Pancreas (tissue), 10 donors: ENCODE measurements at regions not wholly inside any gene's neighbourhood (a gene's known extent, or its start where the extent isn't known, plus 50 kb on each side); places are given as distances from the start of the nearest gene placed in this dataset.

ENCODE experiments used
- ATAC-seq, 4 donors: fragments of 200-7000 bp; cut with Tn5 transposase; one replicate each; pipeline versions ENCODE4 v1.8.0 to v1.9.1; 2020; ENCODE audit warnings: mild to moderate bottlenecking in 4 of 4, moderate library complexity in 4 of 4
- DNase-seq, 6 donors: peaks; one replicate each; pipeline ENCODE4 v3.0.0-alpha.2; 2020
- FAIRE-seq: peaks from 2 replicates; lab custom pipeline; 2012; peaks lifted over from hg19 to GRCh38; lab: Jason Lieb, UNC
- H3K27ac ChIP-seq, 4 donors: fragments of 200-600 bp; sonication (generic); 1 replicate in 3 of 4; 2 replicates in 1 of 4; pipeline versions ENCODE4 v1.5.0 to v1.8.0; 2020
- H3K27me3 ChIP-seq, 4 donors: fragments of 200-600 bp; one replicate each; pipeline ENCODE4 v1.8.0; 2021
- H3K36me3 ChIP-seq, 3 donors: fragments of 200-600 bp; sonication (generic) in 1 of 3; one replicate each; pipeline versions ENCODE4 v1.5.0 to v1.8.0; 2020 to 2021
- H3K4me1 ChIP-seq, 3 donors: fragments of 200-600 bp; one replicate each; pipeline ENCODE4 v1.8.0; 2021
- H3K4me3 ChIP-seq, 4 donors: fragments of 200-600 bp; sonication (generic) in 2 of 4; one replicate each; pipeline versions ENCODE4 v1.5.0 to v1.8.0; 2020 to 2021
- H3K9me3 ChIP-seq, 4 donors: fragments of 200-600 bp; one replicate each; pipeline ENCODE4 v1.8.0; 2021
- CTCF ChIP-seq, 4 donors: fragments of 200-600 bp; sonication (generic) in 3 of 4; IDR thresholded peaks; one replicate each; pipeline versions ENCODE4 v1.5.0 to v1.8.0; 2021; ENCODE audit warnings: antibody characterized with exemption in 4 of 4
- WGBS, 2 donors: extraction: QIAGEN DNeasy Blood & Tissue Kit; methylation state at CpG; one replicate each; pipeline ENCODE4 v1.1.7; 2013; 5-methylcytosine and 5-hydroxymethylcytosine counted together
- intact Hi-C, 3 donors: fragments of 100-400 bp; cut with DNase I; formaldehyde crosslinking; loops; one replicate each; pipeline versions ENCODE4 v1.11.1 to v1.14.2; 2022
- donor health status: healthy with polysubstance abuse.
- donor health status: DM: no; HTN: no; CAD: no; lungs with moderate emphysema.
- donor health status: DM: no; HTN: no; CAD: no.
- donor health status: control.
- donor health status: control.
- donor health status: Bipolar disorder and iron deficiency.
- donor health status: DM: yes; HTN: yes; CAD: no.
- donor health status: DM: no; HTN: no; CAD: no.
- donor health status: DM: no; HTN: no; CAD: no.
- donor health status: DM: yes; HTN: yes; CAD: no.

- H3K27ac ChIP-seq = no peak overlapping the region
- FAIRE-seq (no peak), ATAC-seq (no peak), DNase-seq (no peak)
- no peaks in the 10 kb centered on the region for H3K9me3 ChIP-seq
- intact Hi-C loops = no loop called here
- WGBS, 2 donors = 79 to 82% methylated on average over 11 of the region's 11 CpGs
- no peak for TF ChIP-seq CTCF (IDR thresholded peaks at IDR 0.05)
- no peaks in the 10 kb centered on the region for H3K27me3 ChIP-seq
- H3K4me3 ChIP-seq = no peak overlapping the region
- H3K4me1 ChIP-seq = no peaks in the 10 kb centered on the region
- no peaks in the 10 kb centered on the region for H3K36me3 ChIP-seq
These were observed 137.9 kb upstream of the S100G start for GRCh38 chrX:16511796-16512776.

- no peaks in the 10 kb centered on the region for H3K4me1 ChIP-seq
- intact Hi-C loops = no loop called here
- H3K9me3 ChIP-seq = no peaks in the 10 kb centered on the region
- DNase-seq = no peak
- no peak for ATAC-seq
- no peak overlapping the region for H3K27ac ChIP-seq
- 90 to 94% methylated on average over 3 of the region's 3 CpGs for WGBS, 2 donors
- no peak overlapping the region for H3K4me3 ChIP-seq
- no peak for FAIRE-seq
- no peak for TF ChIP-seq CTCF (IDR thresholded peaks at IDR 0.05)
- H3K36me3 ChIP-seq = no peaks in the 10 kb centered on the region
- H3K27me3 ChIP-seq = no peaks in the 10 kb centered on the region
These were observed 133.6 kb upstream of the S100G start for GRCh38 chrX:16516232-16516876.

- intact Hi-C loops = no loop called here
- Histone ChIP-seq H3K27ac (no peak overlapping the region), H3K4me1 (no peaks in the 10 kb centered on the region), H3K36me3 (no peaks in the 10 kb centered on the region), H3K27me3 (no peaks in the 10 kb centered on the region), H3K9me3 (no peaks in the 10 kb centered on the region), H3K4me3 (no peak overlapping the region)
- FAIRE-seq (no peak), ATAC-seq (no peak), DNase-seq (no peak)
- no peak for TF ChIP-seq CTCF (IDR thresholded peaks at IDR 0.05)
- WGBS, 2 donors = 51 to 54% methylated on average over 2 of the region's 2 CpGs
These were observed 132.8 kb upstream of the S100G start for GRCh38 chrX:16517039-16517605.

- no peak overlapping the region for H3K4me3 ChIP-seq
- H3K27ac ChIP-seq = no peak overlapping the region
- H3K36me3 ChIP-seq = no peaks in the 10 kb centered on the region
- no peaks in the 10 kb centered on the region for H3K27me3 ChIP-seq
- no peak for DNase-seq
- intact Hi-C loops = no loop called here
- no peak for FAIRE-seq
- no peaks in the 10 kb centered on the region for H3K4me1 ChIP-seq
- 88 to 95% methylated on average over 3 of the region's 3 CpGs for WGBS, 2 donors
- TF ChIP-seq CTCF (IDR thresholded peaks at IDR 0.05) = no peak
- ATAC-seq = no peak
- H3K9me3 ChIP-seq = no peaks in the 10 kb centered on the region
These were observed 131.8 kb upstream of the S100G start for GRCh38 chrX:16518131-16518530.
